ENCODE measurements at regions not wholly inside any gene's neighbourhood (a gene's known extent, or its start where the extent isn't known, plus 50 kb on each side); places are given as distances from the start of the nearest gene placed in this dataset.

DNA sequence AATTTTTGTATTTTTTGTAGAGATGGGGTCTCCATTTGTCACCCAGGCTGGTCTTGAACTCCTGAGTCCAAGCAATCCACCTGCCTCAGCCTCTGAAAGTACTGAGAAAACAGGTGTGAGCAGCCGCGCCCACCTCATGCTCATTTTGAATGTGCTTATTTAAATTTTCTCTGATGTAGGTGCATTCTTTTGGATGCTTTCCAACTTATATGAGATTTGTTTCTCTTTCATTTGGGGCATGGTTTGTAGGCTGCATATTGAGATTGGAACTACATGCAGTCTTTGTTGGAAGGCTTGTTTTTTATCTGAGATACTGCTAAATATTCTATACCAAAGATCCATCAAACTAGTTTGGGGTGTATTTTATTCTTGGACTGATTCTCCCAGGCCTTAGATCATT lies 81.0 kb upstream of the IVNS1ABP start:
- ATAC-seq (no peak), DNase-seq (no peak)
- H3K4me1 ChIP-seq: peaks cover 0 to 5% (median 0%) of the 10 kb centered on the region in 12 donors
- 97 to 100% (median 100%) methylated on average over 2 of the region's 2 CpGs for WGBS, 4 donors
- no peaks in the 10 kb centered on the region for H3K9me3 ChIP-seq
- H3K27ac ChIP-seq: no peak overlapping the region
- no peaks in the 10 kb centered on the region for H3K27me3 ChIP-seq
- TF ChIP-seq CTCF (IDR thresholded peaks at IDR 0.05): no peak
- TF ChIP-seq POLR2A (IDR thresholded peaks at IDR 0.05): no peak
- no peak overlapping the region for H3K4me3 ChIP-seq
- intact Hi-C loops (cut with DNase I): loop anchor here in 1 of 10 donors (5.0 kb wide), 1 partner anchor 71 kb away; no protein-coding TSS in a partner anchor
- H3K36me3 ChIP-seq: no peaks in the 10 kb centered on the region

- H3K4me1 ChIP-seq: peaks cover 0 to 5% (median 0%) of the 10 kb centered on the region in 12 donors
- TF ChIP-seq CTCF (IDR thresholded peaks at IDR 0.05): no peak
- no peak for TF ChIP-seq POLR2A (IDR thresholded peaks at IDR 0.05)
- no peak overlapping the region for H3K27ac ChIP-seq
- no peaks in the 10 kb centered on the region for H3K9me3 ChIP-seq
- no peak for ATAC-seq
- DNase-seq: no peak
- H3K4me3 ChIP-seq: no peak overlapping the region
- H3K36me3 ChIP-seq: no peaks in the 10 kb centered on the region
- WGBS, 4 donors: 95 to 99% (median 98%) methylated on average over 4 of the region's 4 CpGs
- intact Hi-C loops (cut with DNase I): loop anchor here in 1 of 10 donors (5.0 kb wide), 1 partner anchor 70 kb away; no protein-coding TSS in a partner anchor
- no peaks in the 10 kb centered on the region for H3K27me3 ChIP-seq
Measured at GRCh38 chr1:185397183-185397582, 80.1 kb upstream of the IVNS1ABP start.

DNA sequence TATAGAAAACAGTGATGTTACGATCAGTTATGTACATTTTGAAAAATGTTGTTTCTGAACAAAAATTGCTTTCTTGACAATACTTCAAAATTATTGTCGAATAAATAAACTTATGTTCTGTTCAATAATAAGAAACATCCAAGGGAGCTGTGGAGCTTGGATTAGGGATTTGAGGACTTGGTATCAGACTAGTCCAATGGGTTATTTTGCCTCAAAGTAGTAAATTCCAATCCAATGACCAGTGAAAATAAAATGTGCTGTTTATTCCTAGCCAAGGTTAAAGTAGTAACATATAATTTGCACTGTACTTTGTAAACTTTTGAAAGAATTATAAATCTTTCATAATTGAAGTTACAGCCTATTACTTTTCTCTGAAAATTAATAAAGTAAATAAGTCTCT lies 79.1 kb upstream of the IVNS1ABP start:
- WGBS, 4 donors: 93 to 97% (median 96%) methylated on average over 2 of the region's 2 CpGs
- Histone ChIP-seq H3K4me1 (peaks cover 0 to 5% (median 0%) of the 10 kb centered on the region in 12 donors), H3K27ac (no peak overlapping the region), H3K4me3 (no peak overlapping the region), H3K9me3 (no peaks in the 10 kb centered on the region), H3K36me3 (no peaks in the 10 kb centered on the region), H3K27me3 (no peaks in the 10 kb centered on the region)
- DNase-seq (no peak), ATAC-seq (no peak)
- intact Hi-C loops (cut with DNase I): loop anchor here in 1 of 10 donors (5.0 kb wide), 1 partner anchor 69 kb away; no protein-coding TSS in a partner anchor
- no peak for TF ChIP-seq POLR2A (IDR thresholded peaks at IDR 0.05)
- no peak for TF ChIP-seq CTCF (IDR thresholded peaks at IDR 0.05)

GRCh38 chr1:185393815-185394214 lies 76.8 kb upstream of the IVNS1ABP start:
- TF ChIP-seq CTCF (IDR thresholded peaks at IDR 0.05): no peak
- no peak for TF ChIP-seq POLR2A (IDR thresholded peaks at IDR 0.05)
- DNase-seq (no peak), ATAC-seq (no peak)
- Histone ChIP-seq H3K4me1 (peaks cover 0 to 5% (median 0%) of the 10 kb centered on the region in 12 donors), H3K9me3 (no peaks in the 10 kb centered on the region), H3K36me3 (no peaks in the 10 kb centered on the region), H3K4me3 (no peak overlapping the region), H3K27ac (no peak overlapping the region), H3K27me3 (no peaks in the 10 kb centered on the region)
- intact Hi-C loops (cut with DNase I): no loop called here
- 89 to 97% (median 94%) methylated on average over 2 of the region's 2 CpGs for WGBS, 4 donors
